M059J (cell line): ENCODE measurements at regions not wholly inside any gene's neighbourhood (a gene's known extent, or its start where the extent isn't known, plus 50 kb on each side); places are given as distances from the start of the nearest gene placed in this dataset.
A peak's percentile ranks its signal among the peaks of the same experiment; 100 is the strongest.
"Not testable (repeated sequence)": the region's sequence is repeated elsewhere in the genome, so short reads cannot be mapped to it uniquely, and the experiment has no call there.

Experiments used
- DNase-seq: peaks from one replicate; pipeline ENCODE4 v3.0.0-alpha.2; 2012; ENCODE audit warnings: low read depth

DNA sequence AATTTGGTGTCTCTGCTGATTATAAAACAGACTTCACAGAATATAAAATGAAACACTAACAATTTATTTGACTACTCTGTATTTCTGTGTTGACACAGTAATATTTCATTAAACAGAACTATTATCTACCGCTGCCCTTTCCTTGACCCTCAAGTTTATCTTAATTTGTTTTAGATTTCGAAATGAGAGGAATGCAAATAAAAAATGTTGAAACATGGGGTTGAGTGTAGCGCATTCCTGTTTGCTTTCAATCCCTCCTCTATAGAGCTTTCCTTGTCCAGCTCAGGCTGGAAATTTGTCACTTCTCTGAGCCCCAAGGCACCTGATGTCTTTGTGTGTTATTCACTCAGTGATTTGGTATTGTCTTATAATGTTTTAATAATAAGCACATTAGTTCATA is 550.2 kb downstream of the ZBBX start:
- DNase-seq, result peak; percentile 42

DNA sequence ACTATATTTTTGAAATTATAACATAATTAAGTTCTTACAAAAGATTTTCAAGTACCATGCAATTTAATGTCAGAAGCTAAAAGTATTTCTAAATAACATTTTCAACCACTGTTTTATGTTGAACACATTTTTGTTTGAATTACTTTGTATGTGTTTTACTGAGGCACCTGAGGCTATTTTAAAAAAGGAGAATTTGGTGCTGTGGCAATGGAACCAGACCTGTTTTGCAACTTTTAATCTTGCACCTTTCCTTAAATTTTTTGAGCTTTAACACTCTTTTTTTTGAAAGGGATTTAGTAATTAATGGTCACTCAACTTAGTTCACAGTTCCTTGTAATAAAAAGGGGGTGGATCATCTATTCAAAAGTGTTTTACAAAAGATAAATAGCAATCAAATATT is 561.6 kb downstream of the ZBBX start:
- DNase-seq, result no peak

GRCh38 chr3:166817269-166817668 is 562.8 kb downstream of the ZBBX start:
- not testable (repeated sequence) for DNase-seq

DNA sequence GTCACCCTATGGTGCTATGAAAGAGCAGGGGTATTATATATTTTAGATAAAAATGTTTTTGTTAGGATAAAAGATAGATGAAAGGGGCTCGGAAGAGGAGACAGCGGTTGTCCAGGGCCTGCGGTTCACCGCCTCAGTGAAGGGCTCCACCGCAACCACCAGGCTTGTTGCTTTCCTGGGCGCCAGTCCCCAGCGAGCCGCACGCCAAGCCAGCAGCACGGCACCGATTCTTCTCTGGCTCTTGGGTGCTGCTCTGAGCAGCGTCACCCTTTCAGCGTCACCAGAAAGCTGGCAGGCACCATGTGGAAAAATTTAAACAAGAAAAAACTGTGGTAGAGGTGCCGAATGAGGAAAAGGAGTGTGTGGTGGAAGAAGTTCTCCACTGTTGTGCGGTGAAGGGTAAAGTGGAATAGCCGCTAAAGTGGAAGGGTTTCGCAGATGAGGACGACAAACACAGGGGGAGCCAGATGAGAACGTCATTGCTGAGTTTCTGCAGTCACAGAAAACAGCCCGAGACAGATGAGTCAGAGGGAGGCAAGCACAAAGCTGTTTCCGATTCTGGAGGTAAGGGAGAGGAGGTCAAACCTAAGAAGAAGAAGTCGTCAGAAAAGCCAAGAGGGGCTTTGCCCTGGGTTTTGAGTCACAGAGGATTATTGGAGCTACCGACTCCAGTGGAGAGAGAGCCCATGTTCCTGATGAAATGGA is 569.2 kb downstream of the ZBBX start:
- DNase-seq, result peak; percentile 12

- DNase-seq, result no peak
Measured at GRCh38 chr3:166809520-166809919, 570.6 kb downstream of the ZBBX start.

DNA sequence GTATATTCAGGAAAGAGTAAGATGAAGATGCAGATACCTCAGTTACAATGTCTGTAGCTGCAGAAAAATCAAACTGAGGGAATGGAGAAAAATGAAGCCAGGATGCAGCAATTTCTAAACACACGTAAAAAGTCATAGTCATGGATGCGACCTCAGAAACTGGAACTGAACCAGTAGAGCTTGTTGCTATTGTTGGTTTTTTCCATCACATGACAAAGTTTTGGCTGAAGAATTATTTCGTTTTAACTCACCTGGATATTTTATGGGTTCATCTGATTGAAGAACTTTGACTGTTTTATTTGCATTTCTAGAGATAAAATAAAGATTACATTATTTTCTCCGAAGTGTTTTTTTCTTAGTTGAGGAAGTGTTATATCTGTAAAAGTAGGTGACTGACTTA is 591.2 kb downstream of the ZBBX start:
- no peak for DNase-seq

- no peak for DNase-seq
Measured at GRCh38 chr3:166785876-166786275, 594.2 kb downstream of the ZBBX start.

DNA sequence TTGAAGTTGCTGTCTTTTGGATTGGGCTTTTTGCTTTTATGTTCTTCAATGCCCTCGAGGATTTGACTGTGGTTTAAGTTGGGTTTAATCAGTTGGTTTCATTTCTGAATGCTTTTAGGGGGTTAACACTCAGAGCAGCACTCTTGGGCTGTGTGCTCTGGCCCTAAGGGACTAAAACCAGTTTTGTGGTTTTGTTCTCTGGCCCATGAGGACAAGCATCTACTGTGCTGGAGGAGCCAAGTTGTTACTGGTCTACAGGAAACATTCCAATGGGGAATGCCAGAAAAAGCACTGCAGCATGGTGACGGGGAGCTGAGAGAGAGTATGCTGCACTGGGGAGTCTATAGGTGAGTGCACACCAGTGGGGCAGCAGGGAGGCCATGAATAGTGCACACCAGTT is 596.9 kb downstream of the ZBBX start:
- DNase-seq, result peak; percentile 37

DNA sequence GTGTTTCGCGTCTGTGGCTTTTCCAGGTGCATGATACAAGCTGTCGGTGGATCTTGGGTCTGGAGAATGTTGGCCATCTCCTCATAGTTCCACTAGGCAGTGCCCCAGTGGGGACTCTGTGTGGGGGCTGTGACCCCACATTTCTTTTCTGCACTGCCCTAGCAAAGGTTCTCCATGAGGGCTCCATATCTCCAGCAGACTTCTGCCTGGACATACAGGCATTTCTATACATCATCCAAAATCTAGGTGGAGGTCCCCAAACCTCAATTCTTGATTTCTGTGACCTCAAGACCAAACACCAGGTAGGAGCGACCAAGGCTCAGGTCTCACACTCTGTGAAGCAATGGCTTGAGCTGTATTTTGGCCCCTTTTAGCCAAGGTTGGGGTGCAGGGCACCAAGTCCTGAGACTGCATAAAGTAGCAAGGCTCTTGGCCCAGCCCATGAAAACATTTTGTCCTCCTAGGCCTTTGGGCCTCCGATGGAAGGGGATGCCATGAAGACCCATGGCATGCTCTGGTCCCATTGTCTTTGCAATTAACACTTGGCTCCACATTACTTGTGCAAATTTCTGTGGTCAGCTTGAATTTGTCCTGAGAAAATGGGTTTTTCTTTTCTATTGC is 615.3 kb downstream of the ZBBX start:
- no peak for DNase-seq

DNA sequence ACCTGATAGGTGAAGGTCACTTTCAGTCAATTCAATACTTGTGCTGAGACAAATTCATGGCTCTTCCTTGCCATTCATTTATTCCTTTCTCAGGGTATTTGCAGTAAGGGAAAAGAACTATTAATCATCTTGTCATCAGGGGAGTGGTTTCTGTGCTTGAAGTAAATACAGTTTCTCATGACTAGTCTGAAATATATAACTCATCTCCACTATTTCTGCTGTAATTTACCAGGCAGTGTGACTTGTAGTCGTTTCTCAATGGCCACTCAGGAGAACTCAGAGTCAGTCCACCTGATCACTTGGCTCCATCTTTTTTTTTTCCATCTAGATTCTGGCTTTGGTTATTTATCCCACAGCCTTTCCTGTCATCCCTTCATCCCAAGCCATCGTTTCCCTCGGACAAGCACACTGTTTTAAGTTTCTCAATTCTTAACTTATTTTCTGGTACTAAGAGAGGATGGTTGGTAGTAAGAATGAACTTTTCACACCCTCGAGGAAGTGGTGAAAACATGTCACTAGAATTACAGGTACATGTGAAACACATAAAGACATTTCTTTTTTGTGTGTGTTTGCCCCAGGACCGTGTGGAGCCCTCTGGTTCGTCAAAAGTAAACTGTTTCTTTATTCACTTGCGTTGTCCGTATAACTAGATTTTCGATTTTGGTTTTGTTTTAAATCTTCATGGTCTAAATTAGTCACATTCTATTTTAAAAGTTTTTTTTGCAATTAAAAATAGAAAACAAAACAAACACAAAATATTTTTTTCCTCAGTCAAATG is 620.2 kb downstream of the ZBBX start:
- DNase-seq, result no peak

- no peak for DNase-seq
Measured at GRCh38 chr3:166752214-166752613, 627.9 kb downstream of the ZBBX start.

DNA sequence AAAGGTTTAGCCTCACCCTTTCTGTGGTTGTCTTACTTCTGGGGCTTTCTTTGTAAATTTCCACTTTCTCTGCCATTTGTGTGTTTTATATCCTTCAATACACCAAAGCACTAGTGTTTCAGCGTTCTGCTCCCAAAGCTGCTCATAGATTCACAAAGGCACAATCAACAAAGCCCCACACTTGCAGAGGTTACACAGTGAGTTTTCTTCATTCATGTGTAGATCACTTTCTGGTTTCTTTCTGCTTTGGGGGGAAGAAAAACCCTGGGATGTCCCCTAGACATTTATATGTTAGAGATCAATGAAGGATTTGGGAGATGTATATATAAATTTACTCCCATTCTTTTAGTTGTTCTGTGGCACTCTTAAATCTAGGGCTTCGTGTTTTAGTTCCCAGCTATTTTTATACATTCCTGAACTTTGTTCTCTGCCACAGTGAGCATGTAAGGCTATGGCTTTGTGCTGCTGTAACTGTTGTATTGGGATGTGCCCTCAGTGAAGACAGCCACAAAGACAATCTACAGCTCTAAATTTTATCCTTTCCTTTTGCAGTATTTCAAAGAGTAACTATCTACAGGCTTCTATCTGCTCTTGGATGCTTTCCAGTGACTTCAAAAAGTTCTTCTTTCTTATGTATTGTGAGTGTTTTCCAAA is 636.5 kb downstream of the ZBBX start:
- DNase-seq, result no peak

GRCh38 chr3:166734734-166735133 is 645.4 kb downstream of the ZBBX start:
- peak; percentile 2 for DNase-seq

DNA sequence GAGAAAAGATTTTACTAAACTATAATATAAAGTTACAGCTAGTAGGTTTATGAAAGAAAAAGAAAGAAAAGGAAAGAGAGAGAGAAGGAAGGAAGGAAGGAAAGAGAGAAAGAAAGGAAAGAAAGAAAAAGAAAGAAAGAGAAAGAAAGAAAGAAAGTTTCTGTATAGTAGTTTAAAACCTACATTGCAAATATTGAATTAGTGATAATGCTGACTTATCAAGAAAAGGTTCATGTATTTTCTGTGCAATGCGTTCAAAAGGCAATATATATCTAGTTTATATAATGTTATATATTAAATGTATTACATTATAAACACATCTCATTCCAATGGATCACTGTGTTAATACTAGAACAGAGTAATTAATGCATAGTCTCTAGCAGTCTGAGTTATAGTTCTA is 648.4 kb downstream of the ZBBX start:
- DNase-seq, result no peak

DNA sequence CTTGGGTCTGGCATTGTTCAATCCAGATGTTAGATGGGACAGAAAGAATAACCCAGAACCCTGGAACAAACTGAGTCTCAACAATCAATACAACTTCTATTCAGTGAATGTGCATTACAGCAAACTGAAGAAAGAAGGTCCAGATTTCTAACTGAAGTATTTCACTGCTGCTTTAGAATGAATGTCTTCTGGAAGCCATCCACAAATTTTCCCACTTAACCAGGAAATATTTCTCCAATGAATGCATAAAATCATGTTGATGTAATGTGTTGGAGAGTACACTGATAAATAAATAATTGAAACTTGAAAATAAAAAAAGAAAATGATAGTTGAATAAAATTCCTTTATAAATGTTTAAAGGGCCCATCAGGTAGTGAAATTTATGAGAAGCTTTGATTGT is 658.6 kb downstream of the ZBBX start:
- DNase-seq, result no peak

DNA sequence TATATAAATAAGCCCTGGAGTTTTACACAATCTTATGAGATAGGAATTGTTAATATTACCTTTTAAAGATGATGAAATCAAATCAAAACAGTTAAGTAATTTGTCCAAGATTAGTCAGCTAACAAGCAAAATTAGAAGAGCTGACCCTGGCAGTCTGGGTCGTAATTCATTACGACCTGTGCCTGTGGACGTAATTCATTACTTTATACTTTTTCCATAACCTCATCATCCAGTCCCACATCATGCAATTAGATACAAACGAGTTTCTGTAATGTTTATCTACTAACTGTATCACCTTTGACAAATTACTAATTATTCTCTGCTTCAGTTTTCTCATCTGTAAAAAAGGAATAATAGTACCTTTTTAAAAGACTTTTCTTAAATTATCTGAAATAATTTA is 665.9 kb downstream of the ZBBX start:
- DNase-seq, result no peak

- no peak for DNase-seq
Measured at GRCh38 chr3:166713787-166714186, 666.3 kb downstream of the ZBBX start.

DNA sequence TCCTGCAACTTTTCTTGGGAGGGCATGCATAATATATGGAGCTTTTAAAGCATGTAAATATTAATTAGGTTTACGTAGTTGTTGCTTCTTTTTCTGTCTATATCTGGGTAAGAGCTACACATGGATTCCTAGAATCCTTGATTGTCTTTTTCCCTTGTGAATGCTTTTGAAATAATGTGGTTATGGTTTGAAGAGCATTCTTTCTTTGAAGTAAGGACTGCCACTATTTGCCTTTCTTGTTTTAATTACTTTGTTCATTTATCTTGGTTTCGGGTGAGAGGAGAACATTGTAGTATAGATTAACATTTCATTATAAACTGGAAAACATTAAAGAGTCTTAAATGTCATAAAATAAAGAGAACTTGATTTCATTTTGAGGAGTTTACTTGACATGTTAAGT is 674.0 kb downstream of the ZBBX start:
- no peak for DNase-seq

DNA sequence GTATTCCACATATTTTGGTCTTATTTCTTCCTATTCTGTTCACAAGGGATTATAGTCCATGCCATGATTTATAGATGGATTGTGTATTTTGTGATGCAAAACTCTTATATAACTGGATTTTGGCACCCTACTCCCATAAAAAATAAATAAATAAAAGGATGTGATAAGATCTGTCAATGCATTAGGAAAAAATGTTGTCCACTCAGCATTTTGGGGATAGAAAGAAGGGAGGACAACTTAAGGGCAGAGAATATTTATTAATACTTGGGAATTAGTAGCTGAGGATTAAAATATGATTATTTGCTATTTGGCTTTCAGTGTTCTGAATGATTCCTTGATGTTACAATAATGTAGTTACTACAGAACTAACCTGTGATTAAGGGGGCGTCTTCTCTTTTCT is 682.6 kb downstream of the ZBBX start:
- DNase-seq, result no peak

DNA sequence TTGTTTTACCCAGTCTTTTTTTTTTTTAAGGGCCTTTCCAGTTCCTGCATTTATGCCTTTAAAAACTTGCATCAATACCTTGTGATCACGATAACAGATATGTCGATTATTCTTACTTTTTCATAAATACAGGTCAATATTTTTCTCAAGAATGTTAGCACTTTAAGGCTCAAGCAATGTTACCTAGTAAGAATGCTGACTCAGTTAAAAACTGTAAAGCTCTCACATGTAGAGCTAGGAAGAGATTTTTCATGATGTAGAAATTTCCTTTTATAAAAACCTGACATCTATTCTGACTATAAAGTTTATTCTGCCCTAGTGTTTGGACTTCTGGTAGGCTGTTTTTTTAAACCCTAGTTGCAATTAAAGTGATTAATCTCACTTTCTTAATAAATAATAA is 684.0 kb downstream of the ZBBX start:
- no peak for DNase-seq

- DNase-seq, result no peak
Measured at GRCh38 chr3:166688665-166689064, 691.4 kb downstream of the ZBBX start.

GRCh38 chr3:166685246-166685645 is 694.9 kb downstream of the ZBBX start:
- peak; percentile 3 for DNase-seq

GRCh38 chr3:166684077-166684476 is 696.0 kb downstream of the ZBBX start:
- not testable (repeated sequence) for DNase-seq
